GM12873 (cell line): ENCODE measurements at regions not wholly inside any gene's neighbourhood (a gene's known extent, or its start where the extent isn't known, plus 50 kb on each side); places are given as distances from the start of the nearest gene placed in this dataset.

Experiments used
- TF ChIP-seq, protein P1 (sequence below): IDR thresholded peaks from 2 replicates; pipeline ENCODE4 v1.5.1; 2012; ENCODE audit warnings: low read depth, mild to moderate bottlenecking, moderate library complexity, low read length, control low read depth; ENCODE audit not compliant: insufficient read depth; ENCODE audit errors: missing control alignments

DNA sequence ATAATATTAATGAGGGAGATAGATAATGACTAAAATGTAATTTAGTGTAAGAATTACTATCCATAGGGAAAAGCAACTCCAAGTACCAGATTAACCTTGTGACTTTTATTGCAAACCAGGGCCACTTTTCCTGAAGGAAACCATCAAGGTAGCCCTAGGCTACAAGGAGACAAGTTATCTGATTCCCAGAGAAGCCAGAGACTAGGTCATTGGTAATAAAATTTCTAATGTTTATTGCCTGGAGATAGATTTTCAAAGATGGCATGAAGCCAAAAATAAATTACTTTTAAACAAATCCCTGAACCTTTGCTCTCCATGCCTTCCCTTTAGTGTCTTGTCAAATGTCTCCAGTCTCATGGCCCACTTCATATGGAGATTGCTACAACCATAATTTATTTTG is 610.1 kb upstream of the SLC10A2 start:
- TF ChIP-seq, protein P1, sequence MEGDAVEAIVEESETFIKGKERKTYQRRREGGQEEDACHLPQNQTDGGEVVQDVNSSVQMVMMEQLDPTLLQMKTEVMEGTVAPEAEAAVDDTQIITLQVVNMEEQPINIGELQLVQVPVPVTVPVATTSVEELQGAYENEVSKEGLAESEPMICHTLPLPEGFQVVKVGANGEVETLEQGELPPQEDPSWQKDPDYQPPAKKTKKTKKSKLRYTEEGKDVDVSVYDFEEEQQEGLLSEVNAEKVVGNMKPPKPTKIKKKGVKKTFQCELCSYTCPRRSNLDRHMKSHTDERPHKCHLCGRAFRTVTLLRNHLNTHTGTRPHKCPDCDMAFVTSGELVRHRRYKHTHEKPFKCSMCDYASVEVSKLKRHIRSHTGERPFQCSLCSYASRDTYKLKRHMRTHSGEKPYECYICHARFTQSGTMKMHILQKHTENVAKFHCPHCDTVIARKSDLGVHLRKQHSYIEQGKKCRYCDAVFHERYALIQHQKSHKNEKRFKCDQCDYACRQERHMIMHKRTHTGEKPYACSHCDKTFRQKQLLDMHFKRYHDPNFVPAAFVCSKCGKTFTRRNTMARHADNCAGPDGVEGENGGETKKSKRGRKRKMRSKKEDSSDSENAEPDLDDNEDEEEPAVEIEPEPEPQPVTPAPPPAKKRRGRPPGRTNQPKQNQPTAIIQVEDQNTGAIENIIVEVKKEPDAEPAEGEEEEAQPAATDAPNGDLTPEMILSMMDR, result no peak

DNA sequence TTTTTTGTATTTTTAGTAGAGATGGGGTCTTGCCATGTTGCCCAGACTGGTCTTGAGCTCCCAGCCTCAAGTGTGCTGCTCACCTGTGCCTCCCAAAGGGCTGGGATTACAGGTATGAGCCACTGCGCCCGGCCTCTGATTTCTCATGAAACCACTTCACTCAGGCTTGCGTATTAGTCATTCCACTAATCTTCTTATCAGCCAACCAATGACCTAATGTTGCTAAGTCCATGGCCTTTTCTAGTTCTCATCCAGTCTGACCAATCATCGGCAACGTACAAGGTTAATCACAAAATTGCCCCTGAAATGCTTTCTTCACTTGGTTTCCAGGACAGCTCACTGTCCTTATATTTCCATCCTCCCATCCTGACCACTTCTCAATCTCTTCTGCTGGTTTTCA is 605.3 kb upstream of the SLC10A2 start:
- TF ChIP-seq, protein P1, result no peak

DNA sequence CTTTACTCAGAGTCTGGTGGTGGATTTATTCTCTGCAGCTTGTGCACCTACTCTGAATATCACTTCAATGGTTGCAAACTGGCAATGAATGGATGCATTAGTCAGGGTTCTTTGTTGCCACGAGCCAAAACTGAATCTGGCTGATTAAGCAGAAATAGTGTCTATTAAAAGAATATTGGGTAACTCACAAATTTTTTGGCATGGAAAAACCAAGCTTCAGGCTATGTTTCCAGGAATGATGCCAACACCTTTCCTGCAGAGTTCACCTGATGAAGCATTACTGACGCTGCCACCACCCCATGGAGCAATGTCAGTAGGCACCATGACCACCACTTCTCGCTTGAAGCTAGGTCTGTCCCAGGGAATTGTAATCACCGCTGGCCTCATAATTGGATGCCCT is 597.8 kb upstream of the SLC10A2 start:
- TF ChIP-seq, protein P1, result no peak

DNA sequence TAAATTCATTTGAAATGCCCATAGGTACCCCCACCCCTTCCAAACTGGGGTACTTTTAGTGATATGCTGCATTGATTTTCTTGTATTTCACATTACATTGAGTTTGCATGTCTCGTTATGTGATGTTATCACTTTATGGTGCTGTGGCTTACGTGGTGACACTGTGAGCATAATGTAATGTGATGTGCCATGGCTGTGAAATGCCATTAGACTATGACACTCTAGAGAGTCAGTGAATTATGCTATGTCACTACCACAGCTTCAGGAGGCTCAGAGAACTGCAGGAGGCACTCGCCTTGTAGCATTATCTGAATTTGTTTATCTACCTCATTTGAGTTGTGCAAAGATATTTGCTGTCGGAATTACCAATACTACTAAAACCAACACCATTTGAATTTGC is 590.1 kb upstream of the SLC10A2 start:
- TF ChIP-seq, protein P1, result no peak

DNA sequence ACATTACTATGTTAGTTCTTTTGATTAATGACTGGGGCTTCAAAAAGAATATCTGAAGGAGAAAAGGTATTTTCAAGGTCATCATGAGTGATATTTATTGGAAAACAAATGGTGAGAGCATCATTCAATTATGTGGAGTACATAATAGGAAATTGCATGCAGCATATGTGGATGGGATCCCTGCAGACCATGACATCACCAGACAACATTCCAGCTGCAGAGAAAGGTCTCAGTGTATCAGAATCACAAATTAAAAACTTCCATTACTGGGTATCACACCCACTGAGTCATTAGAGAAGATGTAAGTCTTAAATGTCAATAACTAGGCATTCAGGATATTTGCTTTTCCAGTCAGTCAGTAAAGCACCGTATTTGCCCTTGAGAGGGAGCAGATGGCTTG is 574.4 kb upstream of the SLC10A2 start:
- TF ChIP-seq, protein P1, result no peak

DNA sequence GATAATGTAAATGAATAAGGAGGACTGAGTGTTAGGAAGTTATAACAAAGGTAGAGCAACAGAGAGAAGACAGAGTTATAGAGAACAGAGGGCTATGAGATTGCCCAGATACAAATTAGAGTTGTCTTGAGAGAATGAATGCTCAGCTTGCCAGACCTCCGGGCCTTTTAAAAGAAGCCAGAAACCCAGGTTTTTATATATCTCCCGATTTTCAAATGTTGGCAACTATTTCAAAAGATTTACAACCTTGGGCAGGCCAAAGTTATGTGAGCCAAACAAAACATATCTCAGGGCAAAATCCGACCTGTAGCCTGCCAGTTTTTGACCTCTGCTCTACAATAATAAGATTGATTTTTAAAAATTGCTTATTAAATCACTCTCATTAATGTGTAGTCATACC is 573.1 kb upstream of the SLC10A2 start:
- TF ChIP-seq, protein P1, result no peak

DNA sequence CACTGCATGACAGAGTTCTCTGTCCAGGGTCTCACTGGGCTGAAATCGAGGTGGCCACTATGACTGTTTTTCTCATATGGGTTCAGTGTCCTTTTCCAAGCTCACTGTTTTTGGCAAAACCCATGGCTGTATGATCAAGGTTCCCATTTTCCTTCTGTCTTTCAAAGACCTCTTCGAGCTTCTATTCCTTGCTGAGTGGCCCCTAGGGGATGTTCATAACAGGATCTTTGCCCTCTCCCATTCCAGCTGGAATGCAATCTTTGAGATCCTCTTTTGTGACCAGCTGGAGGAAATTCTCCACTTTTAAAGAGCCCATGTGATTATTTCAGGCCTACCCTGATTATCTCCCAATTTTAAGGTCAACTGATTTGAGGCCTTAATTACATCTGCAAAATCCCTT is 572.5 kb upstream of the SLC10A2 start:
- TF ChIP-seq, protein P1, result no peak
